22Rv1 (cell line): ENCODE measurements at regions not wholly inside any gene's neighbourhood (a gene's known extent, or its start where the extent isn't known, plus 50 kb on each side); places are given as distances from the start of the nearest gene placed in this dataset.

ENCODE experiments used
- CTCF ChIP-seq: fragments of 450-650 bp; IDR thresholded peaks from 2 replicates; pipeline ENCODE4 v1.5.1; 2017; ENCODE audit warnings: mild to moderate bottlenecking
- ZFX ChIP-seq: fragments of 450-650 bp; IDR thresholded peaks from 2 replicates; pipeline ENCODE4 v1.6.1; 2017; ENCODE audit warnings: antibody characterized with exemption, borderline replicate concordance

- TF ChIP-seq CTCF (no peak), ZFX (no peak)
Observed at GRCh38 chr20:11080010-11080409, 406.2 kb upstream of the JAG1 start.
